SK-N-SH (cell line): ENCODE measurements at regions not wholly inside any gene's neighbourhood (a gene's known extent, or its start where the extent isn't known, plus 50 kb on each side); places are given as distances from the start of the nearest gene placed in this dataset.

Experiments used
- CTCF ChIP-seq: fragments of 200-600 bp; sonication (generic); IDR thresholded peaks from 2 replicates; pipeline ENCODE4 v1.6.1; 2017; ENCODE audit warnings: antibody characterized with exemption, mild to moderate bottlenecking, moderate library complexity
- GABPA ChIP-seq: IDR thresholded peaks from 2 replicates; pipeline ENCODE4 v1.4.0; 2012; ENCODE audit warnings: low read depth, mild to moderate bottlenecking
- JUND ChIP-seq: IDR thresholded peaks from 2 replicates; pipeline ENCODE4 v1.4.0; 2012
- MAX ChIP-seq: IDR thresholded peaks from 2 replicates; pipeline ENCODE4 v1.4.0; 2012; ENCODE audit warnings: low read depth
- NFIC ChIP-seq: IDR thresholded peaks from 2 replicates; pipeline ENCODE4 v1.4.0; 2012; ENCODE audit warnings: borderline replicate concordance
- PBX3 ChIP-seq: IDR thresholded peaks from 2 replicates; pipeline ENCODE4; 2012
- POLR2AphosphoS5 ChIP-seq: IDR thresholded peaks from 2 replicates; pipeline ENCODE4 v1.6.1; 2012; ENCODE audit warnings: low read depth, low read length
- RCOR1 ChIP-seq: fragments of 150-350 bp; IDR thresholded peaks from 2 replicates; pipeline ENCODE4 v1.6.1; 2017; ENCODE audit warnings: antibody characterized with exemption, low read length
- RXRA ChIP-seq: IDR thresholded peaks from 2 replicates; pipeline ENCODE4 v1.4.0; 2012; ENCODE audit warnings: low read depth, mild to moderate bottlenecking, borderline replicate concordance
- SIN3A ChIP-seq: IDR thresholded peaks from 2 replicates; pipeline ENCODE4 v1.6.1; 2012; ENCODE audit warnings: low read depth, mild to moderate bottlenecking, low read length, moderate library complexity, borderline replicate concordance
- TAF1 ChIP-seq: IDR thresholded peaks from 2 replicates; pipeline ENCODE4 v1.6.1; 2012; ENCODE audit warnings: low read depth, mild to moderate bottlenecking, low read length, moderate library complexity, borderline replicate concordance
- TCF12 ChIP-seq: IDR thresholded peaks from 2 replicates; pipeline ENCODE4 v1.4.0; 2012

- no peak for TF ChIP-seq CTCF
- no peak for TF ChIP-seq JUND
- TF ChIP-seq RCOR1, result no peak
- TF ChIP-seq MAX, result no peak
- no peak for TF ChIP-seq TCF12
- no peak for TF ChIP-seq POLR2AphosphoS5
- TF ChIP-seq NFIC, result no peak
- no peak for TF ChIP-seq RXRA
- TF ChIP-seq TAF1, result no peak
- TF ChIP-seq PBX3, result no peak
- no peak for TF ChIP-seq GABPA
- no peak for TF ChIP-seq SIN3A
Measured at GRCh38 chr18:75635096-75635495, 207.6 kb upstream of the SMIM21 start.
